ENCODE measurements at regions not wholly inside any gene's neighbourhood (a gene's known extent, or its start where the extent isn't known, plus 50 kb on each side); places are given as distances from the start of the nearest gene placed in this dataset.
A peak's percentile ranks its signal among the peaks of the same experiment; 100 is the strongest.

GRCh38 chr13:44815623-44816022 is 173.6 kb downstream of the NUFIP1 start (continued):
- TF ChIP-seq AHDC1 (CRISPR knock-in tag; IDR thresholded peaks at IDR 0.05; ENCODE audit: borderline replicate concordance), result 0 out of 2 replicates have a peak, but pooled peaks have one; percentile 53
- TF ChIP-seq ZKSCAN1 (IDR thresholded peaks at IDR 0.05; ENCODE audit: low read length), result 0 out of 2 replicates have a peak, but pooled peaks have one; percentile 9
- TF ChIP-seq ZSCAN31 (CRISPR knock-in tag; IDR thresholded peaks at IDR 0.05; ENCODE audit: low read depth), result no peak
- no peak for TF ChIP-seq SP140L (CRISPR knock-in tag; IDR thresholded peaks at IDR 0.05; ENCODE audit: borderline replicate concordance)
- TF ChIP-seq BORCS8-MEF2B (CRISPR knock-in tag; IDR thresholded peaks at IDR 0.05), result no peak
- no peak for TF ChIP-seq ZNF790 (CRISPR knock-in tag; IDR thresholded peaks at IDR 0.05; ENCODE audit: borderline replicate concordance)
- peak; percentile 73 for TF ChIP-seq RBAK (CRISPR knock-in tag; IDR thresholded peaks at IDR 0.05)
- no peak for TF ChIP-seq MIER2 (CRISPR knock-in tag; IDR thresholded peaks at IDR 0.05)
- no peak for TF ChIP-seq ZNF138 (CRISPR knock-in tag; IDR thresholded peaks at IDR 0.05; ENCODE audit: low read depth)
- TF ChIP-seq HMGA1 (CRISPR knock-in tag; conservative IDR thresholded peaks at IDR 0.05), result no peak
- TF ChIP-seq PAWR (CRISPR knock-in tag; IDR thresholded peaks at IDR 0.05; ENCODE audit: borderline replicate concordance), result no peak
- no peak for TF ChIP-seq PBX3 (CRISPR knock-in tag; IDR thresholded peaks at IDR 0.05; ENCODE audit: borderline replicate concordance)
- TF ChIP-seq RAD51 (IDR thresholded peaks at IDR 0.05; ENCODE audit: borderline replicate concordance), result no peak
- TF ChIP-seq ZNF605 (CRISPR knock-in tag; IDR thresholded peaks at IDR 0.05), result no peak
- TF ChIP-seq SMYD3 (CRISPR knock-in tag; IDR thresholded peaks at IDR 0.05), result no peak
- TF ChIP-seq ZBTB34 (CRISPR knock-in tag; IDR thresholded peaks at IDR 0.05), result no peak
- TF ChIP-seq FOXK1 (CRISPR knock-in tag; IDR thresholded peaks at IDR 0.05; ENCODE audit: borderline replicate concordance, low read depth), result no peak
- TF ChIP-seq HMG20A (CRISPR knock-in tag; IDR thresholded peaks at IDR 0.05; ENCODE audit: borderline replicate concordance), result peak; percentile 28; the same call in 1 of the 2 replicates
- no peak for TF ChIP-seq BCLAF1 (IDR thresholded peaks at IDR 0.05)
- no peak for TF ChIP-seq YEATS4 (CRISPR knock-in tag; IDR thresholded peaks at IDR 0.05; ENCODE audit: borderline replicate concordance)
- peak; percentile 87 for TF ChIP-seq SKI (IDR thresholded peaks at IDR 0.05; ENCODE audit: partially characterized antibody)
